Thoracic aorta (tissue), 2 donors: ENCODE measurements at regions not wholly inside any gene's neighbourhood (a gene's known extent, or its start where the extent isn't known, plus 50 kb on each side); places are given as distances from the start of the nearest gene placed in this dataset.
"Not testable (repeated sequence)": the region's sequence is repeated elsewhere in the genome, so short reads cannot be mapped to it uniquely, and the experiment has no call there.

Source experiments
- ATAC-seq: fragments of 150-250 bp; one replicate; pipeline ENCODE4 v1.8.0; 2017; ENCODE audit warnings: low read depth; ENCODE audit not compliant: insufficient number of reproducible peaks, low FRiP score
- DNase-seq: peaks from one replicate; pipeline ENCODE4 v3.0.0-alpha.2; 2020; ENCODE audit warnings: low spot score
- H3K27ac ChIP-seq, 2 donors: fragments of 200-600 bp; sonication (generic); 1 replicate in 1 of 2; 2 replicates in 1 of 2; pipeline ENCODE4 v1.5.1; 2016; ENCODE audit warnings: mild to moderate bottlenecking in 2 of 2, moderate library complexity in 2 of 2
- H3K27me3 ChIP-seq: fragments of 200-600 bp; sonication (generic); replicated peaks from 2 replicates; pipeline ENCODE4 v1.6.0; 2016; ENCODE audit warnings: mild to moderate bottlenecking; ENCODE audit not compliant: insufficient read depth
- H3K36me3 ChIP-seq: fragments of 200-600 bp; sonication (generic); one replicate; pipeline ENCODE4 v1.5.1; 2016
- H3K4me1 ChIP-seq, 2 donors: fragments of 200-600 bp; sonication (generic); 1 replicate in 1 of 2; 2 replicates in 1 of 2; pipeline versions ENCODE4 v1.5.1 to v1.6.0; 2016; ENCODE audit warnings: low read depth in 2 of 2, mild to moderate bottlenecking in 1 of 2; ENCODE audit not compliant: control insufficient read depth in 1 of 2
- H3K4me3 ChIP-seq: fragments of 200-600 bp; sonication (generic); 2 replicates; pipeline ENCODE4 v1.5.1; 2016; ENCODE audit warnings: mild to moderate bottlenecking
- H3K9me3 ChIP-seq: fragments of 200-600 bp; sonication (generic); 2 replicates; pipeline ENCODE4 v1.5.1; 2016
- CTCF ChIP-seq: fragments of 200-600 bp; sonication (generic); IDR thresholded peaks from one replicate; pipeline ENCODE4 v1.5.1; 2019; ENCODE audit warnings: antibody characterized with exemption

GRCh38 chr1:230558324-230558723, 84.0 kb upstream of the COG2 start:
- no peak for TF ChIP-seq CTCF
- H3K4me1 ChIP-seq = no peaks in the 10 kb centered on the region
- DNase-seq (no peak), ATAC-seq (no peak)
- H3K36me3 ChIP-seq = no peaks in the 10 kb centered on the region
- no peaks in the 10 kb centered on the region for H3K27me3 ChIP-seq
- no peaks in the 10 kb centered on the region for H3K9me3 ChIP-seq
- H3K4me3 ChIP-seq = no peak overlapping the region
- no peak overlapping the region for H3K27ac ChIP-seq

- ATAC-seq (no peak), DNase-seq (no peak)
- no peaks in the 10 kb centered on the region for H3K9me3 ChIP-seq
- no peaks in the 10 kb centered on the region for H3K4me1 ChIP-seq
- H3K4me3 ChIP-seq = no peak overlapping the region
- H3K27ac ChIP-seq = no peak overlapping the region
- no peaks in the 10 kb centered on the region for H3K36me3 ChIP-seq
- TF ChIP-seq CTCF = no peak
- no peaks in the 10 kb centered on the region for H3K27me3 ChIP-seq
Measured at GRCh38 chr1:230556453-230556852, 85.8 kb upstream of the COG2 start.

GRCh38 chr1:230555814-230556213, 86.5 kb upstream of the COG2 start:
- no peaks in the 10 kb centered on the region for H3K4me1 ChIP-seq
- no peaks in the 10 kb centered on the region for H3K36me3 ChIP-seq
- TF ChIP-seq CTCF = no peak
- H3K4me3 ChIP-seq = no peak overlapping the region
- ATAC-seq (no peak), DNase-seq (no peak)
- no peaks in the 10 kb centered on the region for H3K27me3 ChIP-seq
- H3K9me3 ChIP-seq = no peaks in the 10 kb centered on the region
- H3K27ac ChIP-seq = no peak overlapping the region

- no peaks in the 10 kb centered on the region for H3K36me3 ChIP-seq
- no peaks in the 10 kb centered on the region for H3K27me3 ChIP-seq
- no peaks in the 10 kb centered on the region for H3K4me1 ChIP-seq
- ATAC-seq (no peak), DNase-seq (no peak)
- no peak overlapping the region for H3K27ac ChIP-seq
- no peaks in the 10 kb centered on the region for H3K9me3 ChIP-seq
- no peak for TF ChIP-seq CTCF
- no peak overlapping the region for H3K4me3 ChIP-seq
Measured at GRCh38 chr1:230552880-230553279, 89.4 kb upstream of the COG2 start.

GRCh38 chr1:230550945-230551344, 91.3 kb upstream of the COG2 start:
- ATAC-seq, H3K9me3 ChIP-seq, H3K4me1 ChIP-seq, H3K27ac ChIP-seq, H3K27me3 ChIP-seq, DNase-seq, H3K36me3 ChIP-seq, H3K4me3 ChIP-seq: not testable (repeated sequence)

- DNase-seq = no peak
- no peak for ATAC-seq
- Histone ChIP-seq H3K9me3 (no peaks in the 10 kb centered on the region), H3K27ac (no peak overlapping the region), H3K4me3 (no peak overlapping the region), H3K4me1 (no peaks in the 10 kb centered on the region), H3K36me3 (no peaks in the 10 kb centered on the region), H3K27me3 (no peaks in the 10 kb centered on the region)
- no peak for TF ChIP-seq CTCF
Measured at GRCh38 chr1:230550428-230550827, 91.9 kb upstream of the COG2 start.
